NCI-H1105 treated with DMSO at 0.1 percent for 48 hours (cell line): ENCODE measurements at regions not wholly inside any gene's neighbourhood (a gene's known extent, or its start where the extent isn't known, plus 50 kb on each side); places are given as distances from the start of the nearest gene placed in this dataset.
A peak's percentile ranks its signal among the peaks of the same experiment; 100 is the strongest.

Experiments
- DNase-seq: peaks from one replicate; lab custom pipeline; 2025; lab: John Stamatoyannopoulos, UW

DNA sequence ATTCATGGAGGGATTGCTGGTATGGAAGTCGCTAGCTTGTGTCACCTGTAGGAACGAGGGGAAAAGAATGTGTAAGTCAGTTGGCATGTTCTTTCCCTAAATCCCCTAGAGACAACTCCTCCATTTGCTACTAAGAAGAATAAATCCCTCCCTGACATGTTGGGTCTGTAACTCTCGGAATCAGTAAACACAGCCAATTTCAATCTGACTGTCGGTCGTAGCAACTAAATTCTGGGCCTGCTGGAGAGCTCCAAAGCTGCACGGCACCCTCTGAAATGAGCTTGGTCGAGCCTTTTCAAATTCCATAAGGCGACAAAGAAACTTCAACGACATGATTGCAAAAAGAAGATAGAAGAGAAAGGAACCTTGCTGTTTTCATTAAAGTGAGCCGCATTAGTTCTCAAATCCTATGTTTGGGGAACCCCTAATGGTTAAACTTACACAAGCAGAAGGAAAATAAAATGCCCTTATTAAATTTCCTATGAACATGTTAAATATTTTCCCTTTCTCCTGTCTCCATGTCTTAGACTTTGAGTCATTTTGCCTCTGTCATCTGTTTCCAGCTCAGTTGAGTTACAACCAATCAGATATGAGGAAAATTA lies 735.8 kb upstream of the WWC1 start:
- no peak for DNase-seq

GRCh38 chr5:167557359-167557758 lies 734.1 kb upstream of the WWC1 start:
- DNase-seq = no peak

- no peak for DNase-seq
These were observed 729.6 kb upstream of the WWC1 start for GRCh38 chr5:167561796-167562195.

DNA sequence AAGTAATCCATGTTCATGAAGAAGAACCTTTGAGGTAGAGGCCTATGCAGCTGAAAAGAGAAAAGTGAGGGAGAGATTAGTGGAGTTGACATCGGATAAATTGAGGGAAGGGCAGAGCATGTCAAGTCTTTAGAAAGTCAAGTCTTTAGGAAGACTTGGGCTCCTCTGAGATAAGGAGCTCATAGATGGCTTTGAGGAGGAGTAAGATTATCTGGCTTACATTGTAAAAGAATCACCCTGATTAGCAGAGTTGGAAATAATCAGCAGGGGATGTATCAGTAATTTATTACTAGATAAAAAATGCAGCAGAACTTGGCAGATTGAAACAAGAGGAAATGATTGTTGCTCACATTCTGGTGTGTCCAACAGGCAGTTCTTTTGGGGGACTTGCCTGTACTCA lies 727.2 kb upstream of the WWC1 start:
- DNase-seq = no peak

- DNase-seq = no peak
These were observed 726.1 kb upstream of the WWC1 start for GRCh38 chr5:167565189-167565954.

- DNase-seq = no peak
These were observed 721.0 kb upstream of the WWC1 start for GRCh38 chr5:167570431-167570830.

- DNase-seq = no peak
These were observed 719.6 kb upstream of the WWC1 start for GRCh38 chr5:167571824-167572223.

GRCh38 chr5:167573370-167574127 lies 717.9 kb upstream of the WWC1 start:
- peak; percentile 43 for DNase-seq

GRCh38 chr5:167574464-167574863 lies 717.0 kb upstream of the WWC1 start:
- no peak for DNase-seq

GRCh38 chr5:167575330-167575729 lies 716.1 kb upstream of the WWC1 start:
- DNase-seq = no peak

GRCh38 chr5:167576126-167576525 lies 715.3 kb upstream of the WWC1 start:
- DNase-seq = no peak

GRCh38 chr5:167576897-167577296 lies 714.5 kb upstream of the WWC1 start:
- no peak for DNase-seq

DNA sequence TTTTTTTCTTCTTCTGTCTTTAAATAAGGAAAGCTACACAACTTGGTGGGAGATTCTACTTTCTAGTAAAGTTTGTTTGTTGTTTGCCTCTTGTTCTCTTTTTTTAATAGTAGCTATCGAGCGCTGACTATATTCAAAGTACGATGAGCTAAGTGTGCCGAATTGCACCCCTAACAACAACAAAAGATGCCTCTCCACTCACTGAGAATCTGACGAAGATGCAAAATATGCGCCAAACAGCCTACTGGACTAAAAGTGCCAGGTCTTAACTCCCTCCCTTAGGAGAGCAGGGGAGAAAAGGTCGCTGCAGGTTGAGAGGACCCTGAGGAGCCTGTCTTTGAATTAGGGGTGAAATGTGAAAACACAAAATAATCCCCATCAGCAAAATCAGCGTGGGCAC lies 713.8 kb upstream of the WWC1 start:
- no peak for DNase-seq

GRCh38 chr5:167578977-167579692 lies 712.3 kb upstream of the WWC1 start:
- no peak for DNase-seq

DNA sequence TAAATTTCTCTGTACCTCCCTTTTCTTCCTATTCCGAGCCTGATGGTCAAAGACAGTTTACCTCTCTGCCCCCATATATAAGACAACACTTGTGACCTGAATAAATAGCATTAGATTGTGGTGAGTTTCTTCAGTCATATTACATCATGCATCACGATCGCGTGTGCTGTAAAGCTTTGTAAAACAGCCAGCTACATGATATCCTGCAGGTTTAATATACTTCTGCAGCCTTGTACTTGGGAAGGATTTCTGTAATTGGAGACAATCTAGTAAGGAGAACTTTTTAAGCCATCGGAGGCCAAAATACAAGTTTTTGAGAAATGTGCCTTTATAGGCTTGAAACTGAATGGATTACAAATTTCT lies 711.8 kb upstream of the WWC1 start:
- DNase-seq = no peak

- DNase-seq = no peak
These were observed 710.8 kb upstream of the WWC1 start for GRCh38 chr5:167580608-167581007.

DNA sequence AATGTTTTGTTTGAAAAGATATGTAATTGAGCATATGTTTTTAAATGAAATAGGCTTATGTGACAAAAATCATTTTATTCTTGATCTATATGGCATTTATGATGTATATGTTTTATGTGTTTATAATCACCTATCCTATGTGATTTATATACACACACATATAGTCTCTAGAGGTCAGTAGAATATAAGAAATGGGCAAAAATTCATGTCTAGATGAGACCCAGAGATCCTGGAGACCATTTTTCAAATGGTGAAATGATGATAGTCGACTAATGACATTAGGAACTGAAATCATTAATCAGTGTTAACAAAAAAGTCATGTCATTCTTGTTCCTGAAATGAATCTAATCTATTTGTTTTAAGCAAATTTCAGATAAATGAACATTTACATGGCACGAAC lies 709.2 kb upstream of the WWC1 start:
- no peak for DNase-seq

GRCh38 chr5:167582886-167583285 lies 708.6 kb upstream of the WWC1 start:
- no peak for DNase-seq

DNA sequence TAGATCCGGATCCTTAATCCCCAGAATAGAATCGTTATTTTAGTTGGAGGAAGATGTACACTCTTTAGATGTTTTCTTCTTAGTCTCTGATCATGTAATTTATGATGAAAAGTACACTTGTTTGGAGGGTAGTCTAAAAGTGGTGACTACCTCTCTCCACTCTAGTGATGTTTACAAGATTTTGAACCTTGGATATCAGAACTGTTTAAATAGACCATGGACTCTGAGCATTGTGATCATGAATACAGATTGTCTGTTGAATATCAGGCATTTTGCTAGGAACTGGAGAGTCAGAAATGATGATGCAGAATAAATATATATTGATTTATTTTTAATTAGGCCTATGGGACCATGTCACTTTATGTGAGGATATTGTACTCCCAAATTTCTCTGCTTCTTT lies 706.3 kb upstream of the WWC1 start:
- DNase-seq = no peak

DNA sequence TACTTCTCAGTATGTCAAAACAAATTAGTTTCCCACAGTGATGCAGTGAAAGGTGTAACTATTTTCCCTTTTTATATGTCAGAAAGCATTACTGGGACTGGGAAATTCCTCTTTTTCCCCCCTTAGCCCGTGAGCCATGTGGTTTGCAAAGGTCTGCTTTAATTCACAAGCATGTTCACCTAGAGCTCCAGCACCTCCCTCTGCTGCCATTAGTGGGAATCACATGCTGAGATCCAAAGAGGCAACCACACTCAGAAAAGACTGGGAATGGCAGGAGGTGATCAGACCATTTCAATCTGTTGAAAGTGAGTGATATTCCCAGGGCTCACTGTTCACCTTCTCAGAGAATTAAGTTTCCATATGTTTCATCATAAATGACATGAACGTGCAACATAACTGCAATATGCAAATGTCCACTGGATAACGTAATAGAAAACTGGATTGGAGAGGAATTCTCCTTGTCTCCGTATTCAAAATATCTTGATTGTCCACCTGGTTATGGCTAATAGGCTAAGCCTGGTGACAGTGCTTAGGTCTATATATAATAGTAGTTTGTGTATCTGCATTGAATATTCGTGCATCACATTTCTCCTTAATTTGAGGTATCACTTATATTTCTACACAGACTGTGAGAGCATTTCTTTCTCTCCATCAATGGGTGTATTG lies 703.5 kb upstream of the WWC1 start:
- peak; percentile 3 for DNase-seq

- no peak for DNase-seq
These were observed 699.3 kb upstream of the WWC1 start for GRCh38 chr5:167592114-167592513.
